Stimulated activated CD8-positive, alpha-beta memory T cell treated with anti-CD3 and anti-CD28 coated beads, Interleukin-7, amount 100 ng/mL, for 4 hours (primary cell): ENCODE measurements at regions not wholly inside any gene's neighbourhood (a gene's known extent, or its start where the extent isn't known, plus 50 kb on each side); places are given as distances from the start of the nearest gene placed in this dataset.

ENCODE experiments used
- DNase-seq, 2 donors: peaks; one replicate each; pipeline ENCODE4 v3.0.0-alpha.2; 2020; ENCODE audit warnings: low read depth in 2 of 2

DNA sequence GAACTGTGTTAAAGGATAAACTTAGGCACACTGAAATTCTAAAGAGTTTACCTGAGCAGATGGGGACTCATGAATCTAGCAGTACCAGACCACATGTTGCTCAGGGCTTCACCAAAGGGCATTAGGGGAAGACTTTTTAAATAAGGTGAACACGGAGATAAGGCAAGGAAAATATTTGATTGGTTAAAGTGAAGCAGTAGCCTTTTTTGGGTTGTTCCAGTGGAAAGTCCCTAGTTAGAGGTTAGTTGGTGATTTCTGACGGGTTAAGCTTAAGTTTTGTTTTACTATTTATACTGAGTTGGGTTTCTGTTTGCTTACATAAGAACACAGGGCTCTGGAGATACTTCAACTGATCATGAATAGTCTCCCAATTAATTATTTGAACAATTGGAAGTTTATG is 722.5 kb downstream of the SOCS6 start:
- DNase-seq, result no peak

GRCh38 chr18:71008257-71008656 is 719.4 kb downstream of the SOCS6 start:
- DNase-seq, result no peak

- DNase-seq, result no peak
These were observed 712.8 kb downstream of the SOCS6 start for GRCh38 chr18:71001597-71001996.

GRCh38 chr18:70998490-70998889 is 709.6 kb downstream of the SOCS6 start:
- DNase-seq, result no peak

DNA sequence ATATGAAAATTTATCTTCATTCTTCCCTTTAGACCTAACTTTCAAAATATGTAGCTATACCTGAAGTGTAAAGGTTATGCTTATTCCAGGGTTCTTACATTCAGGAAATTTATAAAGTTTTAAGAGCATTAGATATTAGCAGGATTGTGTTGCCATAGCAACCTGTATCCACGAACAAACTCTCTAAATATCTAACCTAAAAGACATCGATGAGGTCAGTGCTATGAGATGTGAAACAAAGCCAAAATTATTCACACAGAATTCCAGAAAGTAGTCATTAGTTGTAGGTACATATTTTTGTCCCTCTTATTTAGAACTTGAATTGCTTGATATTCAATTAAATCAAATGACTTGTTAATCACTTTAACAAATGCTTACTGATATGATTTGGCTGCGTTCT is 705.3 kb downstream of the SOCS6 start:
- DNase-seq, result no peak

GRCh38 chr18:70991577-70991976 is 702.7 kb downstream of the SOCS6 start:
- no peak for DNase-seq

DNA sequence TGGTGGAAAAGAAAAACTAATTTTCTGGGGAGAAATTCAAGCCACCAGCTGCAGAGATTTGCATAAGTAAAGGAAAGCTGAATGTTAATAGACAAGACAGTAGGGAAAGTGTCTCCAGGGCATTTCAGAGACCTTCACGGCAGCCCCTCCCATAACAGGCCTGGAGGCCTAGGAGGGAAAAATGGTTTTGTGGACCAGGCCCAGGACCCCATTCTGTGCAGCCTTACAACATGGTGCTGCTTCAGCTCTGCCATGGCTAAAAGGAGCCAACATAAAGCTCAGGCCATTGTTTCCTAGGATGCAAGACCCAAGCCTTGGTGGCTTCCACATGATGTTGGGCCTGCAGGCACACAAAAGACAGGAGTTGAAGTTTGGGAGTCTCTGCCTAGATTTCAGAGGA is 697.1 kb downstream of the SOCS6 start:
- no peak for DNase-seq

GRCh38 chr18:70982292-70982691 is 693.4 kb downstream of the SOCS6 start:
- DNase-seq, result no peak

GRCh38 chr18:70981400-70982140 is 692.7 kb downstream of the SOCS6 start:
- DNase-seq, result no peak

GRCh38 chr18:70973626-70974025 is 684.8 kb downstream of the SOCS6 start:
- DNase-seq, result no peak

DNA sequence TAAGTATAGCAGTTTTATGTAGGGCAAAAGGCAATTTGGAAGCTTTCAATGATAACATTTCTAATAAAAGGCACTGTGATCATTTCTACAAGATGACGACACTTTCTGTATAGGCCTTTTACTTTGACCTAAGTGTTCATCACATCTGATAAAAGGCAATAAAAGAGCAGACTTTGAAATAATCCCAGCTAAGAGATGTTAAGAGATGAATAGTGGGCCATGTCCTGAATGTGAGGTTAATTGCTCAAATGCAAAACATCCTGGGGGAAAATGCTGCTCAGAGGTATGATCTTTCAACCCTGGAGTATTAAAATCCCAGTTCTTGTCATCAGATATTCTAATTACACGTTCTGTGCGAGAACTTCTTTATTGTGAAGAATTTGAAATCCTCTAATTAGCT is 677.6 kb downstream of the SOCS6 start:
- DNase-seq, result no peak

GRCh38 chr18:70961939-70962338 is 673.1 kb downstream of the SOCS6 start:
- DNase-seq, result no peak

DNA sequence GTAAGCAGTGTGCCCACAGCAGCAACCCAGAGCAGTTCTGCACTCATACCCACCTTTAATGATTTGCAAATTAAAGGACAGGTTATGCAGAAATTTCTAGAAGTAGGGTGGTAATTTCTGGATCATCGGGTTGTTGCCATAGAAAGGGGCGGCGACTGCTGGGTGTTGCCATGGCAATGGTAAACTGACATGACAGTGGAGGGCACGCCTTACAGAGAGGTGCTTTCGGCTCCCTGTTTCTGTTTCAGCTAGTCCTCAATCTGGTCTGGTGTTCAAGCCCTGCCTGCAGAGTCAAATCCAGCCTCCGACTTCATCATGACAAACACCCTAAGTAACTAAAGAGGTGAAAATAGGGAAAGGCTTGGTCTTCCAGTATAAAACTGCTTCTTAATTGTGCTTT is 667.7 kb downstream of the SOCS6 start:
- no peak for DNase-seq

GRCh38 chr18:70936160-70936559 is 647.3 kb downstream of the SOCS6 start:
- no peak for DNase-seq

DNA sequence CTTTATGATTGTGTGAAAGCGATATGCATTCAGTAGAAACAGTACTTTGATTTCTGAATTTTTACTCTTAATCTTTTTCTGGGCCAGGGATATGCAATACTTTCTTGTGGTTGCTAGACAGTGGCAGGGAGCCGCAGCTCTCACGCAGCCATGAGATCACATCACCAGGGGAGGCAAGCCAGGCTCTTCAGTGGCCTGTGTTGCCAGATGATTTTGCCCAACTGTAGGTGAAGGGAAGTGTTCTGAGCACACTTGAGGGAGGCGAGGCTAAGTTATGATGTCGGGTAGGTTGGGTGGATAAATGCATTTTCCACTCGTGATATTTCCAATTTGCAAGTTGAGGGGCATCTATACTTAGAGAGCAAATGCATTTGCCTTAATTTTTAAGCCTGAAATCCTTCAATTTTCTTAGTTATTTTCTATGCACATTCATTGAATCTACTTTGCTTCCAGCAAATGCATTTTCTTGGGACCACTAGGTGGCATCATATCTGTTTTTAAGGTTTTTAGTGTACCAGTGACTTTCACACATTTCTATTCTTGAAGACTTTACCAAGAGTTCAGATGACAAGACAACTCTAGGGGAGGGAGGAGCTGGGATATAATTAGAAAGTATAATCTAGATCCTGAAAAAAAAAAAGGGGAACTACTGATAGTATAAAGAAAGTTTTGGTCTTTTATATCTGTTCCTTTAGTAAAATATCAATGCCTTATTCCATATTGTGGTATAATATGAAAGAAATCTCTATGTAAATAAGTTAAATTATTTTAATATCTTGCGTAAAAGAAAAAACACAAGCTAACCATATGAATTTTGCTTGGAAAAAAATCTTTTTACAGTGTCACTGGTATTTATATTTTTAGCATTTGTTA is 643.3 kb downstream of the SOCS6 start:
- DNase-seq, result no peak

DNA sequence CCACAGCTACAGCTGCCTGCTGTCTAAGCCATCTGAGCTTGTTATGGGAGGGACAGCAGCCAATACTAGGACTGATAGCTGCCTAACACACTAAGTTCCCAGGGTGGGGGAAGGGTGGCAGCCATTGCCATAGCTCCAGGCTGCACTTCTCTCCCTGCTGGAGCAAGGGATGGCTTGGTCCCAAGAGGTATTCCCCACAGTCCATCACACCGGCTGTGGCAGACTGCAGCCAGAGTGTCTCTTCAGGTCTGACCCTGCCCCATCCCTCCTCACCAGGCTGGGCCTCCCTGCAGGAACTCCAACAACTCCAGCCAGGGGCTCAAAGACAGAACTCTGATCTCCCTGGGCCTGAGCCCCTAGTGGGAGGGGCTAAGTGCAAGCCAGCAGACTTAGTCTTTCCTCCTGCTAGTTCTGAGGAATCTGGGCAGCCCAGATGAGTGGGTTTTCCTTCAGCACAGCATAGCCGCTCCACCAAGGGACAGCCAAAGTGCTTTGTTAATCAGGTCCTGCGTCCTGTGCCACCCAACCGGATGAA is 632.1 kb downstream of the SOCS6 start:
- DNase-seq, result no peak

DNA sequence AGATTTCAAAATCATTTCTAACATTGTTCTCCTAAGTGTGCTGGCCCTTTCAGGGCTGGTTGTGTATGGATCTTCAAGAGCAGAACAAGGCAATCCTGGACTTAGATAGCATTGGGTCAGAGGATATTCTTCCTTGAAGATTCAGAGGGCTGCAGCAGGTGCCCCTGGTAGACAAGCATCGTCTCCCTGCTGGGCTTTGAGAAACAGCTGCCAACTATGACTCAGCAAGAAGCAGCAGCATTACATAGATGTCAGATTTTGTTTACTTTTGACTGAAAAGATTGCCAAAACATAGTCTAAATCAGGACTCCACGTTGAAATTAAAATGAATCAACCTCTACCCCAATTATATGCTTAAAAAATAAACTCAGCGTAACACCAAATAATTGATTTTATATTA is 618.8 kb downstream of the SOCS6 start:
- no peak for DNase-seq

DNA sequence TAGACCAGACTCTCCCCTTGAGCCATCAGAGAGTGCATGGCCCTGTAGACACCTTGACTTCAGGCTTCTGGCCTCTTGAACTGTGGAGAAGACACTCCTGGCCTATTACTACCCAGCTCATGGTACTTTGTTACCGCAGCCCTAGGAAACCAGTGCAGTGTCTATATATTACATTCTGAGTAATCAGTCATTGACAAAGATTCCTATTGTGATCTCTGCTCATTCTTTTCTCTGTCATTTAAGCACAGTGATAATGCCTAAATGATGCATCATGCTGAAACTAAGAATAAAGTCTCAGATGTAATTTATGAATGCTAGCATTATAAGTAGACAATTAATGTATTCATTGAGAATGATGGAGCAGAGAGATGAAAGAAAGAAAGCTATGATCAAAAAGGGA is 603.5 kb downstream of the SOCS6 start:
- DNase-seq, result no peak

GRCh38 chr18:70870292-70870691 is 581.4 kb downstream of the SOCS6 start:
- no peak for DNase-seq

DNA sequence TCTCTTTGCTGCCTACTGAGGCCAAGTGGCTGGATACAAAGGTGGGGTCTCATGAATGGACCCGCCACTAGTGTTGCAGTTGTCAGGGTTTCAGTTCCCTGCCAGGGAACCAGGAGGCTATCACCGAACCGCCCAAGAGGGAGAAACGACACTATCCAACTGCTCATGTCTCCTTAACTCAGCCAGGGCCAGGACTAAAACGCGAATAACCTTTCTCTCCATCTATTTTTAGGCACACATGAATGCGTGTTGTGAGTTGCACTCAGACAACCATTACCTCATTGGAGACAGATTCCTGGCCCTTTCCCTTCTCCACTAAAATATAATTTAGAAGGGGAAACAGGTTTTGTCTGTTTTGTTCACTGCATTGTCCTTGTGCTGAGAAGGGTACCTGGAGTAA is 559.5 kb downstream of the SOCS6 start:
- DNase-seq, result no peak

DNA sequence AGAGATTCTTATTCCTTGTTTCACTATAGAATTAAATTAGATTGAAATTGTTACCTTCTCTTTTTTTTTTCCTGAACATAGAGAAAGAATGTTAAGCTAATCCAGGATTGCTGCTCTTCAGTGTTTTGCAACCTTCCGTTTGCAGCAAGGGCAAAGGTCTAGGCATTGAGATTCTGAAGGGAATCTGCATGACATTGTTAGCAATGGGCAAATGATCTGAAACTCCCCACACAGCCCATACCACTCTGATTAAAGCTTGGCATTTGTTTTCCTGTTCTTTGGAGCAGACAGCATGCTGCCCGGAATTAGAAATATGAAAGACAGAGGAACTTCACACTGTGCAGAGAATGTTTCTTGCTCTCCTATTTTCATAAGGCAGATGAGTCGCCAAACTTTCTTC is 551.8 kb downstream of the SOCS6 start:
- no peak for DNase-seq

GRCh38 chr18:70827632-70828031 is 538.8 kb downstream of the SOCS6 start:
- no peak for DNase-seq

DNA sequence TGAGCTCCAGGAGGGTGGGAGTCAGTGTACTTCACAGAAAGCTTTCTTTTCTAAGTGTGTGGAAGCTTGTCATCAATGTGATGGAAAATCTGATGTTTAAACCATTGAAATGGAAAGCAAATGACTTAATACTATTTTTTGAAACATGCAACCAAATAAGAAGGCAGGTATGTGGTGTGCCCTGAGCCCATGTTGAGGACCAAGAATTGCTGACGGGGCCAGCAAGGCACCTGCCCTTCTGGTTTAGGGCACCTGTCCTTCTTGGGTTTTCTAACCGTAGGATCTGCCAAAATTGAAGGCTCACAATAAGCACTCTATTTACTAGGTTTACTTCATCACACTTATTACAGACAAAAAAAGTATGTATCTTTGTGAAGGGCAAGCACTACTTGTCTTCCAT is 537.7 kb downstream of the SOCS6 start:
- no peak for DNase-seq
